Coronary artery (tissue), 2 donors: ENCODE measurements at regions not wholly inside any gene's neighbourhood (a gene's known extent, or its start where the extent isn't known, plus 50 kb on each side); places are given as distances from the start of the nearest gene placed in this dataset.

Experiments used
- DNase-seq: peaks from one replicate; pipeline ENCODE4 v3.0.0-alpha.2; 2017; ENCODE audit warnings: low spot score
- H3K27ac ChIP-seq, 2 donors: fragments of 200-600 bp; sonication (generic); one replicate each; pipeline ENCODE4 v1.5.1; 2016 to 2019
- H3K4me3 ChIP-seq: fragments of 200-600 bp; sonication (generic); 2 replicates; pipeline ENCODE4 v1.5.1; 2016; ENCODE audit warnings: mild to moderate bottlenecking, moderate library complexity
- TF ChIP-seq, protein P1 (sequence below): fragments of 200-600 bp; sonication (generic); IDR thresholded peaks from one replicate; pipeline ENCODE4 v1.5.1; 2019; ENCODE audit warnings: antibody characterized with exemption

DNA sequence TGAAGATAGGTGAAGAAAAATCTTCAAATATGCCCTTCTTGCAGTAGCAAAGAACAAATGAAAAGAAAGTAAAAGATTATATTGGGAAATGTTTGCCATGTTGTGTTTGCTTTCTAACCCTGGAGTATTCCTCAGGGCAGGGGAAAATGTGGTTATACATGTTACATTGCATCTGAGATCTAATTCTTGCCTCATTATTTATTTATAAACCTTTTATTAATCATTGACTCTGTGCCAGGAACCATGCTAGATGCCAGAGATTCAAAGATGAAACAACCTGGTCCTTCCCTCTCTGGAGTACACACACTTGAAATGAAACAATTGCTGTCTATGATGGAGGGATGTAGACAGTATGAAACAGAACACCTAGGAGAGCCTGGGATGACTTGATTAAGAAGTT lies 128.1 kb upstream of the HMGA2 start:
- H3K4me3 ChIP-seq = no peak overlapping the region
- DNase-seq = no peak

DNA sequence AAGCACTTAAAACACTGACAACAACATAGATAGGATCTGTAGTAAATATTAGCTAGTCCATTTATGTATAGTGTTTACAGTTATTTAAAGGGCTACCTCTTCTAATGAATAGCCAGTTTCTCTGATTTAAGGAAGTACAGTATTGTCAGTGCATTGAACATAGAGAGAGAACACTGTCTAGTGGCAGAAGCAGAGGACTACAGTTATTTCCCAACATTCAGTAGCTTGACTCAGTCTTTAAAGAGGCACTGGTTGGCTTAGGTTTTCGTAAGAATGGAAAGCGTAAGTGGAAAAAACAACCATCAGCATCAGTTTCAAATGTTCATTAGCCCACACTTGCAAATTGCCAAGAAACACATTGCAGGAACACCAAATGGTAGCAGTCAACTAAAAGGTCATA lies 125.0 kb upstream of the HMGA2 start:
- no peak for DNase-seq
- TF ChIP-seq, protein P1, sequence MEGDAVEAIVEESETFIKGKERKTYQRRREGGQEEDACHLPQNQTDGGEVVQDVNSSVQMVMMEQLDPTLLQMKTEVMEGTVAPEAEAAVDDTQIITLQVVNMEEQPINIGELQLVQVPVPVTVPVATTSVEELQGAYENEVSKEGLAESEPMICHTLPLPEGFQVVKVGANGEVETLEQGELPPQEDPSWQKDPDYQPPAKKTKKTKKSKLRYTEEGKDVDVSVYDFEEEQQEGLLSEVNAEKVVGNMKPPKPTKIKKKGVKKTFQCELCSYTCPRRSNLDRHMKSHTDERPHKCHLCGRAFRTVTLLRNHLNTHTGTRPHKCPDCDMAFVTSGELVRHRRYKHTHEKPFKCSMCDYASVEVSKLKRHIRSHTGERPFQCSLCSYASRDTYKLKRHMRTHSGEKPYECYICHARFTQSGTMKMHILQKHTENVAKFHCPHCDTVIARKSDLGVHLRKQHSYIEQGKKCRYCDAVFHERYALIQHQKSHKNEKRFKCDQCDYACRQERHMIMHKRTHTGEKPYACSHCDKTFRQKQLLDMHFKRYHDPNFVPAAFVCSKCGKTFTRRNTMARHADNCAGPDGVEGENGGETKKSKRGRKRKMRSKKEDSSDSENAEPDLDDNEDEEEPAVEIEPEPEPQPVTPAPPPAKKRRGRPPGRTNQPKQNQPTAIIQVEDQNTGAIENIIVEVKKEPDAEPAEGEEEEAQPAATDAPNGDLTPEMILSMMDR = no peak
- Histone ChIP-seq H3K4me3 (no peak overlapping the region), H3K27ac (no peak overlapping the region)

More for the DNA sequence above, 128.1 kb upstream of the HMGA2 start:
- TF ChIP-seq, protein P1 = no peak
- H3K27ac ChIP-seq = no peak overlapping the region

DNA sequence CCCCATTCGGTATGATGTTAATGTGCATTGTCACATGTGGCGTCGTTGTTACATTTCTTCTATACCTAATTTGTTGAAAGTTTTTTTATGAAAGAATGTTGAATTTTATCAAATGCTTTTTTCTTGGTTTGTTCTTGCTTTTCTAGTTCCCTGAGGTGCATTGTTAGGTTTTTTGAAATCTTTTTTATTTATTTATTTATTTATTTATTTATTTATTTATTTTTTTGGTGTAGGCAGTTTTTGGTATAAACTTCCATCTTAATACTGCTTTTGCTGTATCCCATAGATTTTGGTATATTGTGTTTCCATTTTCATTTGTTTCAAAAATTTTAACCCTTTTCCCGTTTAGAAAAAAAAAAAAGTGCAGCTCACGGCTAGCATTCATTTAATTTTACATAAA lies 121.1 kb upstream of the HMGA2 start:
- Histone ChIP-seq H3K27ac (no peak overlapping the region), H3K4me3 (no peak overlapping the region)
- TF ChIP-seq, protein P1 = no peak
- no peak for DNase-seq

DNA sequence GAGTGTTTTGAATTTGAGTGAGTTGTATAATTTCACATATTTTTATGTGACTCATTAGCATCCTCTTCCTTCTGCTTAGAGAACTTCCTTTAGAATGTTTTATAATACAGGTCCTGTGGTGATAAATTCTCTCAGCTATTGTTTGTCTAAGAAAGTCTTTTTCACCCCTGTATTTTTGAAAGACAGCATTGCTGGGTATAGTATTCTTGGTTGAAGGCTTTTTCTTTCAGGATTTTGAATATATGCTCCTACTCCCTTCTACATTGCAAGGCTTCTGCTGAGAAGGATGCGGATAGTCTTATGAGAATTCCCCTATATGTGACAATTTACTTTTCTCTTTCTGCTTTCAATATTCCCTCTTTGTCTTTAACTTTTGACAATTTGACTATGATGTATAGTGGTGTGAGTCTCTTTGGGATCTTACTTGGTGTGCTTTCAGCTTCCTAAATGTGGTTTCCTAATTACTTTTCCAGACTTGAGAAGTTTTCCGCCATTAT lies 118.9 kb upstream of the HMGA2 start:
- Histone ChIP-seq H3K27ac (no peak overlapping the region), H3K4me3 (no peak overlapping the region)
- no peak for DNase-seq
- TF ChIP-seq, protein P1 = no peak

DNA sequence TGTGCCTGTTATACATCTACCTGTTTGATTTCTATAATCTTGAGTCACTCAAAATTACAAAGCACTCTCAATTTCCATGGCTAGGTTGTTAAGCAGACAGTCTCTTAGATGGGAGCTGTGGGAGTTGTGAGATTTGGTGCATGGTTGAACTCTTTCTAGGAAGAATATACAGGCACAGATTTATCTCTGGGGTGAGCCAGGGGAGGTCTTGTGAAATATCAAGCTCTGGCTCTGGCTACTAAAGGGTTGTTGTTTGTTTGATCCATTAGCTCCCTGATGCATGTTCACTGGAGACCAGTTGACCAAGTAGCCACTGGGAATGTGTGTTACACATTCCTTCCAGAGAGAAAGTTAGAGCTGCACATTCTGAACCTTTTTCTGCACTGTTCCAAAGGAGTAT lies 117.2 kb upstream of the HMGA2 start:
- Histone ChIP-seq H3K4me3 (no peak overlapping the region), H3K27ac (no peak overlapping the region)
- no peak for DNase-seq
- TF ChIP-seq, protein P1 = no peak

DNA sequence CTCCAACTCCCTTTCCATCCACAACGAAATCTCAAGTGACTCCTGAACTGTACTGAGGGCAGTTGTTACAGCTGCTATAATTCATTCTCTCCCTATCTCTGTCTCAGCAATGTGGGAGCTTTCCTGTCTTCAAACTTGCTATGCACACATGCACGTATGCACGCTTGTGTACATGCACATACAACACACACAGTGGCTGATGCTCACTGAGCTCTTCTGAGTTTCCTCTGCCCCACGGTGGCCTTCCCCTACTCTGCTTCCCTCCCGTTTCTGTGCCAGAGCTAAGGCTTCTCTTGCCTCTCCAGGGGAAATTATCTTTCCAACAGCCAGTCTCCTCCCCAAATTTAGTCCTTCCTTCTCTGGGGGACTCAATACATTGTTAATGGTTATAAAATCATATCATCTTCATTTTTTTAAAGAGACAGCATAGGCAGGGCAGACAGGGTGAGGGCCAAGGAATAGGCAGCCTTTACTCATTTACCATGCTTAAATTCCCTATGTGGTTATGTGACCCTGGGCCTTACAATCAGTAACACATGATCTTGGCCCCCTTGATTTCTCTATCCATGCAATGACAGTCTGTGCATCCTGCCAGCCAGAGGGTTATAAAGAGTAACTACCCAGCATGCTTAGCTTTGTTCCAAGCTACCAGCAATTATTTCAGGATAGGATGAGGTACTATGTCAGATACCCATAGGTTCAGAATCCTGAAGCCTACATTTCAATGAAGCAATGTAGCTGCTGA lies 111.9 kb upstream of the HMGA2 start:
- H3K4me3 ChIP-seq = no peak overlapping the region
- TF ChIP-seq, protein P1 = no peak
- no peak for DNase-seq
- H3K27ac ChIP-seq = no peak overlapping the region

DNA sequence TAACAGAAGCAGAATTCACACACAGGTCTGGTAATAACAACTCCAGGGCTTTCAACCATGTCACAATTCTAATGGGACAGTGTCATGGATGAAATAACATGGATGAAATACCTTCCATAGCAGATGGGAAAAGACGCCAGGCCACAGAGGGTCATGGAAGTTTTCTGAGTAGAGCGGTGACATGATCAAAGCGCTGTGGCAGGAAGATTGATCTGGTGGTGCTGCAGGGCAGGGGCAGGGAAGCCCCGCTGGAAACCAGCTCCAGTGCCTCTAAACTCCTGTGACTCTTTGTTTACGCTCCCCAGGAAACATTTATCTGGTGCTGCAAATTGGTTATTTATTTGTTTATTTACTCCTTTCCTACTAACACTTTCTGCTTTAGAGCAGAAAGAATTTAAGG lies 108.3 kb upstream of the HMGA2 start:
- no peak for DNase-seq
- Histone ChIP-seq H3K4me3 (no peak overlapping the region), H3K27ac (no peak overlapping the region)
- TF ChIP-seq, protein P1 = no peak
